ENCODE measurements at regions not wholly inside any gene's neighbourhood (a gene's known extent, or its start where the extent isn't known, plus 50 kb on each side); places are given as distances from the start of the nearest gene placed in this dataset.

DNA sequence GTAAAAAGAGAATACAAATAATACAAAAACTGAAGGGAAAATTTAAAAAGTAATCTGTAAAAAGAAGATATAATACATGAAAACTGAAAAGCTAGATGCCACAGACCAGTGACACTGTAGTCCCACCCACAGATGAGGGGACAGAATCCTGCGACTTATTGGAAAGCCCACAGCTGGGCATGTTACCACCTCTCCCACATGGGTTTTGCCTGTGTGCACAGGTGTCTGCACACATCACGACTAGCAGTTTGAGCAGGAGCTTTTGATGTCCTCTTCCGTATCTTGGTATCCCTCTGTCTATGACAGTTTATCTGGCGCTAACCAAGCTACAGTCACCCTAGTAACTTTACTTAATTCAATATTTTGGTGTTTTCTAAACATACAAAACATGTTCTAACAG is 291.1 kb upstream of the EXOC2 start:
- TF ChIP-seq, protein P1, sequence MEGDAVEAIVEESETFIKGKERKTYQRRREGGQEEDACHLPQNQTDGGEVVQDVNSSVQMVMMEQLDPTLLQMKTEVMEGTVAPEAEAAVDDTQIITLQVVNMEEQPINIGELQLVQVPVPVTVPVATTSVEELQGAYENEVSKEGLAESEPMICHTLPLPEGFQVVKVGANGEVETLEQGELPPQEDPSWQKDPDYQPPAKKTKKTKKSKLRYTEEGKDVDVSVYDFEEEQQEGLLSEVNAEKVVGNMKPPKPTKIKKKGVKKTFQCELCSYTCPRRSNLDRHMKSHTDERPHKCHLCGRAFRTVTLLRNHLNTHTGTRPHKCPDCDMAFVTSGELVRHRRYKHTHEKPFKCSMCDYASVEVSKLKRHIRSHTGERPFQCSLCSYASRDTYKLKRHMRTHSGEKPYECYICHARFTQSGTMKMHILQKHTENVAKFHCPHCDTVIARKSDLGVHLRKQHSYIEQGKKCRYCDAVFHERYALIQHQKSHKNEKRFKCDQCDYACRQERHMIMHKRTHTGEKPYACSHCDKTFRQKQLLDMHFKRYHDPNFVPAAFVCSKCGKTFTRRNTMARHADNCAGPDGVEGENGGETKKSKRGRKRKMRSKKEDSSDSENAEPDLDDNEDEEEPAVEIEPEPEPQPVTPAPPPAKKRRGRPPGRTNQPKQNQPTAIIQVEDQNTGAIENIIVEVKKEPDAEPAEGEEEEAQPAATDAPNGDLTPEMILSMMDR (IDR thresholded peaks at IDR 0.05) = no peak
- no peak for TF ChIP-seq POLR2A (IDR thresholded peaks at IDR 0.05)

Data from testis (tissue), 2 donors.